ENCODE measurements at regions not wholly inside any gene's neighbourhood (a gene's known extent, or its start where the extent isn't known, plus 50 kb on each side); places are given as distances from the start of the nearest gene placed in this dataset.

DNA sequence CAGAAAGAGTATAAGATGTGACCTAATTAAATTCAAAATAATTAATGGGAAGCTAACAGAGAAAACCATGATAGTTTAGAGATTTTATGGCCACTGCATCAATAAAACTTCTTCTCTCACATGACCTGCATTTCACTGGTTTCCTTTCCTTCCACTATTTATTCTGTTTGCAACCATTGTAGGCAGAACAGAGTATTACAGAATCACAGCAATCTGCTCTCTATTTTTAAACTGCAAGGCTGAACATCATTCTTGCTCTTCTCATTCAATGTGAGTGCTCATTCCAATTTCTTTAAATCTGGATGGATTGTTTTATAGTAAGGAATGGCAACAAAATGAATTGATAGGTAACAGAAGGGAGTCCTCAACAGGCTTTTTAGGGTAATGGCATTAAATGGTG, 715.5 kb upstream of the RAB6C start:
- TF ChIP-seq, protein P1, sequence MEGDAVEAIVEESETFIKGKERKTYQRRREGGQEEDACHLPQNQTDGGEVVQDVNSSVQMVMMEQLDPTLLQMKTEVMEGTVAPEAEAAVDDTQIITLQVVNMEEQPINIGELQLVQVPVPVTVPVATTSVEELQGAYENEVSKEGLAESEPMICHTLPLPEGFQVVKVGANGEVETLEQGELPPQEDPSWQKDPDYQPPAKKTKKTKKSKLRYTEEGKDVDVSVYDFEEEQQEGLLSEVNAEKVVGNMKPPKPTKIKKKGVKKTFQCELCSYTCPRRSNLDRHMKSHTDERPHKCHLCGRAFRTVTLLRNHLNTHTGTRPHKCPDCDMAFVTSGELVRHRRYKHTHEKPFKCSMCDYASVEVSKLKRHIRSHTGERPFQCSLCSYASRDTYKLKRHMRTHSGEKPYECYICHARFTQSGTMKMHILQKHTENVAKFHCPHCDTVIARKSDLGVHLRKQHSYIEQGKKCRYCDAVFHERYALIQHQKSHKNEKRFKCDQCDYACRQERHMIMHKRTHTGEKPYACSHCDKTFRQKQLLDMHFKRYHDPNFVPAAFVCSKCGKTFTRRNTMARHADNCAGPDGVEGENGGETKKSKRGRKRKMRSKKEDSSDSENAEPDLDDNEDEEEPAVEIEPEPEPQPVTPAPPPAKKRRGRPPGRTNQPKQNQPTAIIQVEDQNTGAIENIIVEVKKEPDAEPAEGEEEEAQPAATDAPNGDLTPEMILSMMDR (IDR thresholded peaks at IDR 0.05), result no peak
- TF ChIP-seq POLR2A (IDR thresholded peaks at IDR 0.05), result no peak

All from right lobe of liver (tissue), 4 donors.